ENCODE measurements at regions not wholly inside any gene's neighbourhood (a gene's known extent, or its start where the extent isn't known, plus 50 kb on each side); places are given as distances from the start of the nearest gene placed in this dataset.

DNA sequence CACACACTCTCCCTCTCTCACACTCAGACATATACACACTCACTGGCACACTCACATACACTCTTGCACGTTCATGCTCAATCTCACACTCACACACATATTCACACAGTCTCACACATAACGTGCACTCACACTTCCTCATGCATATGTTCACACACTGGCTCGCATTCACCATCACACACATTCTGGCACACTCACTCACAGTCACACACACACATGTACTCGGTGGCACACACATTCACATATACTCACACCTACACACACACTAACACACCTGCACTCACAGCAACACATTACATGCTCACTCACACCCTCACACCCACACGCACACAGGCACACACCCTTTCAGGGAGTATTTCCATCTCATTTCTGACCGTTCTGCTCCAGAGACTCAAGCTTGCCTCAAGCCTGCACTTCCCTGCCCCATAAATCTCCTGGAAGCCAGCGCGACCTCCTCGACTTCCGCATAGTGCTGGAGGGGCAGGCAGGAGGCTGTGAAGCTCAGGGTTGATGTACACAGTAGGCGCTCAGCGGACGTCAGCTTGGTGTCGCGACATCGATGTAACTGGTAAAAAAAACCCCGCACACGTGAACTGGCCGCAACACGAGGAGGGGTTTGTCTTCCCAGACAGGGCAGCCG lies 66.7 kb upstream of the FOXF1 start:
- DNase-seq (ENCODE audit: low read depth): no peak

GRCh38 chr16:86444261-86444660 lies 66.1 kb upstream of the FOXF1 start:
- DNase-seq (ENCODE audit: low read depth): no peak

GRCh38 chr16:86444661-86445060 lies 65.7 kb upstream of the FOXF1 start:
- DNase-seq (ENCODE audit: low read depth): no peak

GRCh38 chr16:86446279-86446678 lies 64.0 kb upstream of the FOXF1 start:
- no peak for DNase-seq (ENCODE audit: low read depth)

- no peak for DNase-seq (ENCODE audit: low read depth)
Observed at GRCh38 chr16:86447228-86447627, 63.1 kb upstream of the FOXF1 start.

DNA sequence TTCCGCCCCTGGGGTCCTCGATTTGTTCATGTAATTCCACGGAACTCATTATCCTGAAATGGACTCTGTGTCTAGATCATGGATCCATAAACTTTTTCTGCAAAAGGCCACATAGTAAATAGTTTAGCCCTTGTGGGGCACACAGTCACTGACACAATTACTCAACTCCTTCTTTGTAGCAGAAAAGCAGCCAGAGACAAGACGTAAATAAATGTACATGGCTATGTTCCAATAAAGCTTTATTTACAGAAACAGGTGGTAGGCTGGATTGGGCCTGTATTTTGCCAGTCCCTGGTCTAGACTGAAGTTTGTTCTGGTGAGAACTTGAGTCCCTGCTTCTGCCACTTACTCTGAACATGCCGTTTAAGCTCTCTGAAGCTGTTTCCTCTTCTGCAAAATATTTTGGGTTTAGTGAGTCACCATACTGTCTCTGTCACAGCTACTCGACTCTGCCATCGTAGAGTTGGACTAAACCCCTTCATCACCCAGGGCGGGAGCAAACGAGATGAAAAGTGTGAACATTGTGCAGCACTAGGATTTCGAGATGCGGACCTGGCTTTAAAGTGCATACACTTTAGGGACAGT lies 61.9 kb upstream of the FOXF1 start:
- no peak for DNase-seq (ENCODE audit: low read depth)

GRCh38 chr16:86449446-86450095 lies 60.8 kb upstream of the FOXF1 start:
- DNase-seq (ENCODE audit: low read depth): no peak

- no peak for DNase-seq (ENCODE audit: low read depth)
Observed at GRCh38 chr16:86450691-86451090, 59.6 kb upstream of the FOXF1 start.

GRCh38 chr16:86452451-86452850 lies 57.9 kb upstream of the FOXF1 start:
- no peak for DNase-seq (ENCODE audit: low read depth)

DNA sequence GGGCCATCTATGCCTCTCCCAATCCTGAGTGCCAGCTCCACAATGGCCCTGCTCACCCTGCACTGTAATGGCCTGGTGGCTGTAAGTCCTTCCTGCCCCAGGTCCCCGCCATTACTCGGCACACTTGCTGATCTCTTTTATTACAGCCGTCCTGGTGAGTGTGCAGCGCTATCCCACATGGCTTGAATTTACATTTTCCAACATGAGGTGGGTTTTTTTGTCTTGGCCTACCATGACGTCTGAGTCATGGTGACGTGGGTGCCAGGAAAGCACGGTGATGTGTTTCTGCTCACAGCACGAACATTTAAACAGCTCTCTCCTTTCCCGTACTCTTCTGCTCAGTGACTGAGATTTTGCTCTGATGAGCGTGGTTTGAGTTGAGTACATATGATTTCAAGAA lies 55.2 kb upstream of the FOXF1 start:
- no peak for DNase-seq (ENCODE audit: low read depth)

- DNase-seq (ENCODE audit: low read depth): no peak
Observed at GRCh38 chr16:86455640-86456039, 54.7 kb upstream of the FOXF1 start.

DNA sequence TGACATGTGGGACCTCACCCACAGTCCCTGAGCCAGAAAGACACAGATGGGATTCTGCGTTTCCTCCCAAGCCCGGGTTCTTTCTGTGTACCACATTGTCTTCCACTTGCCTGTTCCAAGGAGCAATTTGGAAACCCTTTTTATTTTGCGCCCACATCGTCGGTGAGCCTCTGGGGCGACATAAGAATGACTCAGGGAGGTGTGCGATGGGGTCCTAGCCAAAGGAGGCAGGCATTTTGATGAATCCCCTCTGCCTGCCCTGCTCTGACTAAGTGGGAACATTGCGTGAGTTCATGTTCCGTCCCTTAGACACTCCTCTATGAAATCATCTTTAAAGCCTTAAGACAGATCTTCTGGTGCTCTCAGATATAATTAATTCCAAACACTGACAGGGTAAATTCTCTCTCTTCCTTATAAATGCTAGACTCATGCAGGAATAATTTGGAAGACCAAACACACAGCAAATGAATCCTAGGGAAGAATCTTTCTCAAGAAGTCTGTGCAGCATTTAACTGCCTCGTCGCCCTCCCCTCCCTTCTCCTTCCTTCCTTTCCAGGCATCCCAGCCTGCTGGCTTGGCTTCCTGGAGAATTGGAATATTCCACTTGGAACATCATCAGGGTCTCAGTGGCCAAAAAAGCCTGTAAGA lies 52.7 kb upstream of the FOXF1 start:
- DNase-seq (ENCODE audit: low read depth): no peak

DNA sequence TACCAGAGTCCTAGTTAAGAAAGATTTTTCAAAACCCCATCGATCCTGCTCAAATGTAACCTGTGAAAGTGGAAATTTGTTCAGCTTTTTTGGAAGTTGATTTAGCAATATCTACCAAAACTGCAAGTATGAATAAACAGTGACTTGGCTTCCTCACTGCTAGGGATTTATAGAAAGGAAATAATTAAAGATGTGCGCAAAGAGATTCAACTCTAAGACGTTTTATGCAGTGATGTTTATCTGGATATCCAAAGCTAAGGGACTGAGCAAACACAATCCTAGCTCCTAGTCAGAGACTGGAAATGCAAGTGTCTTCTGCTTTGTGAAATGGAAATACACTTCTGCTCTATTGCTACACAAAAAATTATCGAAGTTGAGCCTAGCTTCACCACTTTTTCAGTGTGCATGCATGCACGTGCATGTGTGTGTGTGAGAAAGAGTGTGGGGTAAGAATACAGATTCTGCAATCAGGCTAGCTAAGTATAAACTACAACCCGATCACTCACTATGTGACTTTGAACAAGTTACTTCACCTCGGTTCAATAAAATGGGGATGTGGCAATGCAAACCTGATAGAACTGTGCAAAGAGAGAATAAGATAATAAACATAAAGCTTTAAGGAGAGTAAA lies 52.1 kb upstream of the FOXF1 start:
- no peak for DNase-seq (ENCODE audit: low read depth)

DNA sequence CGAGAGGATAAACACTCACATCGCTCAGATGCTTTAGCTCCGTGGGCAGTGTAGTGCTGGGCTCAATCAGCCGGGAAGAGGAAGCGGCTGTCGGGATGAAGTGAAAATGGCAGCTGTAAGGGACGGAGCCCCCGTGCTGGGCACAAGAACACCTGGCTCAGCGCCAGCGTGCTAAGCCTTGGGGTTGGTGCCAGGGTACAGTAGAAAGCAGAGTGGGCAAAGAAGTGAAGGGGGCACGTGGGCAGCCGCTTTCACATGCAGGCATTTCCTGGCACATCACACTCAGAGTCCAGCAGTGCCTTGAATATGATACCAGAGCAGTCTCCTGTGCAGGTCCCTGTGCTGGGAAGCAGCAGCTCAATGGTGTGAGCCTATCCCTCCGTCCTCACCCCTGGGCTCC lies 51.1 kb upstream of the FOXF1 start:
- no peak for DNase-seq (ENCODE audit: low read depth)
